Activated T-cell treated with anti-CD3 and anti-CD28 coated beads for 24 hours (primary cell): ENCODE measurements at regions not wholly inside any gene's neighbourhood (a gene's known extent, or its start where the extent isn't known, plus 50 kb on each side); places are given as distances from the start of the nearest gene placed in this dataset.

Experiments used
- DNase-seq: peaks from one replicate; pipeline ENCODE4 v3.0.0-alpha.2; 2020; ENCODE audit warnings: low read depth

- no peak for DNase-seq
Observed at GRCh38 chr14:104319491-104320241, 181.3 kb downstream of the KIF26A start.

GRCh38 chr14:104320611-104321086 lies 182.3 kb downstream of the KIF26A start:
- DNase-seq, result no peak

- DNase-seq, result no peak
Observed at GRCh38 chr14:104321088-104321801, 182.9 kb downstream of the KIF26A start.

DNA sequence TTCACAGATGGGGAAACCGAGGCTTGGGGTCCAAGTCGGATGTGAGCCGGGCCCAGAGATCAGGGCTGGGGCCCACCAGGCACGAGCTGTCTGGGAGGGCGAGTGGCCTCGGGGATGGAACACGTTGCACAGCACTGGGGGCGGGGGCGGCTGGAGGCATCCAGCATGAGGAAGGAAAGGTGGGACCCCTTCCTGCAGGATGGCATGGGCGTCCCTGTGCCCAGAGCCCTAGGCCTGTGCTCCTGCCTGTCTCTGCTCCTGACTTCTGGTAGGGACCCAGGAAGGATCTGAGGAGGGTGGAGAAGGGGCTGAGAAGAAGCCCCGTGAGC lies 183.4 kb downstream of the KIF26A start:
- DNase-seq, result no peak

- DNase-seq, result no peak
Observed at GRCh38 chr14:104322531-104323366, 184.4 kb downstream of the KIF26A start.

- DNase-seq, result no peak
Observed at GRCh38 chr14:104323551-104324175, 185.3 kb downstream of the KIF26A start.

GRCh38 chr14:104326848-104327247 lies 188.5 kb downstream of the KIF26A start:
- no peak for DNase-seq

GRCh38 chr14:104328607-104329006 lies 190.2 kb downstream of the KIF26A start:
- DNase-seq, result no peak

DNA sequence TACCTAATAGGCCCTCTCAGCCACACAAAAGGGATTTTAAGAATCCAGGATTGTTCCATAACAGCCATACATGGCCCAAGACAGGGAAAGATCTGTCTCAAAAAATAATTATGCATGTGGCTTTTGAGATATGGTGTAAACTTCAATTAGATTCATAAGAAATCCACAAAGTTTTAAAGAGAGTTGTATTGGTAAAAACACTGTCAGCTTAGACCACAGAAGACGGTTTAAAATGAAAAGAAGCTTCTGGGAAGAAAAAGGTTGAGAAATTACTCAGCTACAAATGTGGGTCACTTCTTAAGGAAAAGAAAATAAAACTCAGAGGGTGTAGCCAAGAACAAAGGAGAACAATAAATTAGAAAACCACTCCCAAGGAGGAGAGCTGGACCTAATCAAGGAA lies 191.4 kb downstream of the KIF26A start:
- DNase-seq, result no peak

GRCh38 chr14:104331871-104332605 lies 193.7 kb downstream of the KIF26A start:
- no peak for DNase-seq

GRCh38 chr14:104332634-104333270 lies 194.4 kb downstream of the KIF26A start:
- DNase-seq, result no peak

GRCh38 chr14:104333646-104334423 lies 195.4 kb downstream of the KIF26A start:
- no peak for DNase-seq

GRCh38 chr14:104334424-104335161 lies 196.2 kb downstream of the KIF26A start:
- DNase-seq, result no peak

DNA sequence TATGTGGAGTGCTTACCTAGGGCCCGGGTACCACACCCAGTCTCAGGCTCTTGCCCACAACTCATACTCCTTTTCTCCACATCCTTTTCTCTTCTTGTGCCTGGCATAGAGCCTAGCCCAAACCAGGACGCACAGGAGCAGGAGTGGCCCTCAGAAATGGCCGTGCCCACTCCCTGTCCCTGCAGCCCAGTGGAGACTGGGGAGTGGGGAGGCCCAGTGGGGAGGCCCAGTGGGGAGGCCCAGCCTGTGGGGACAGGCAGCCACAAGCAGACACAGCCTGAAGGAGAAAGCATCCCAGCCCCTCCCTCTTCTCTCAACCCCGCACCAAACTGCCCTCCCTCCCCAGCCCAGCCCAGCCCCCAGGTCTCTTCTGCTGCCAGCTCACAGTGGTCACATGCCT lies 196.8 kb downstream of the KIF26A start:
- DNase-seq, result no peak

DNA sequence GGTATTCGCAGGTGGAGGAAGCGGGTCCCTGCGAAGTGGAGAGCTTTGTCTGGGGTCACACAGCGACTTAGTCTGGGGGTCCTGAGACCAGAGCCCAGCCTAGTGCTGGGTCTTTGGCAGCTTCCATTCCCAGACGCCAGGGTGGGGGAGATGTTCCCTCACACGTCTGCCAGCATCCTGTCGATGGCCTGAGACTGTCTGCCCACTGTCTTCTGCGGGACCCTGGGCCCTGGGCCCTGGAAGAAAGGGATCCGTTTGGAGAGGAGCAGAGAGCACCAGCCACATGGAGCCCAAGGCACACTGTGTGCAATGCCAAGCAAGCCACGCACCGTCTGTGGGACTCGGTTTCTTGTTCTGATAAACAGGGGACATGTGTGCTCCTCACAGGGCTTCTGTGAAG lies 197.2 kb downstream of the KIF26A start:
- DNase-seq, result no peak

DNA sequence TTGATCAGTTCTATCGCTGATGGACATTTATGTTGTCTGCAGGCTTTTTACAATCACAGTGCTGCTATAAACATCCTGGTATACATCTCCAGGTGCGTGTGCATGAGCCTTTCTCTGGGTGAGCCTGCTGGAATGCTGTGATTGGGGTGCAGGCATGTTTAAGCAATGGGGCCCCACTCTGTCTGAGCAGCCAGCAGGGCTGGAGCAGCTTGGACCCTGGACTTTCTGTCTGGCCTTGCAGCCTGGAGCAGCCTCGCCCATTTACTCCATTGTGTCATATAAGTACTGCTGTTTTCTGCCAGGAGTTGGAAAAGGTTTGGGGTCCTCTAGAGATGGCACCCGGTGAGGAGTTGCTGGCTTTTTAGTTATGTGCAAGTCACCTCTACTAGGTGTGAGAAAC lies 199.0 kb downstream of the KIF26A start:
- no peak for DNase-seq

- no peak for DNase-seq
Observed at GRCh38 chr14:104339361-104339760, 201.0 kb downstream of the KIF26A start.

DNA sequence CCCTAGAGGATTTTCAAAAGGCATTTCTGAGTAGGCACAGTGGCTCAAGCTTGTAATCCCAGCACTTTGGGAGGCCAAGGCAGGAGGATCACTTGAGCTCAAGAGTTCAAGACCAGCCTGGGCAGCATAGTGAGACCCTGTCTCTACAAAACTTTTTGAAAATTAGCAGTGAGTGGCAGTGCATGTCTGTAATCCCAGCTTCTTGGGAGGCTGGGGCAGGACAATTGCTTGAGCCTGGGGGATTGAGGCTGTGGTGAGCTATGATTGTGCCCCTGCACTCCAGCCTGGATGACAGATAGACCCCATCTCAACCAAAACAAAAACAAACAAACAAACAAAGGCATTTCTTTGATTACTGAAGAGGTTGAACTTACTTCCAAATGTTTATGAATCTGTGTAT lies 201.4 kb downstream of the KIF26A start:
- no peak for DNase-seq
